A673 (cell line): ENCODE measurements at regions not wholly inside any gene's neighbourhood (a gene's known extent, or its start where the extent isn't known, plus 50 kb on each side); places are given as distances from the start of the nearest gene placed in this dataset.

Experiments
- BruUV-seq: library from RNA; stranded (reverse); fragments of 400-500 nt; replicated peaks from 2 replicates; lab custom pipeline; 2021; lab: Mats Ljungman, UMichigan
- CTCF ChIA-PET: fragments of 300-600 bp; sonication (Branson Sonifier 250); formaldehyde crosslinking; loops from one replicate; lab custom pipeline; 2022; ENCODE audit warnings: antibody characterized with exemption; lab: Charles Lee
- POLR2A ChIA-PET: fragments of 300-600 bp; sonication (Branson Sonifier 250); formaldehyde crosslinking; loops from one replicate; lab custom pipeline; 2022; ENCODE audit warnings: antibody characterized with exemption; ENCODE audit not compliant: low non-redundant PET; lab: Charles Lee
- DNase-seq: peaks from one replicate; pipeline ENCODE4 v3.0.0-alpha.2; 2015; ENCODE audit warnings: low spot score
- H3K27ac ChIP-seq: fragments of 200-600 bp; sonication (generic); 2 replicates; pipeline ENCODE4 v1.5.1; 2016; ENCODE audit warnings: mixed run types, low read depth, mild to moderate bottlenecking, mixed read lengths, antibody characterized with exemption, low read length; ENCODE audit not compliant: poor library complexity, severe bottlenecking
- H3K27me3 ChIP-seq: fragments of 200-600 bp; sonication (generic); replicated peaks from 2 replicates; pipeline ENCODE4 v1.6.1; 2017; ENCODE audit warnings: mixed run types, low read depth, mild to moderate bottlenecking, mixed read lengths, antibody characterized with exemption, low read length; ENCODE audit not compliant: insufficient read depth, poor library complexity
- H3K36me3 ChIP-seq: fragments of 200-600 bp; sonication (generic); 2 replicates; pipeline ENCODE4 v1.6.1; 2016; ENCODE audit warnings: mixed run types, mild to moderate bottlenecking, mixed read lengths, antibody characterized with exemption, low read length; ENCODE audit not compliant: insufficient read depth, poor library complexity, severe bottlenecking
- H3K4me1 ChIP-seq: fragments of 200-600 bp; sonication (generic); 2 replicates; pipeline ENCODE4 v1.6.1; 2017; ENCODE audit warnings: mixed run types, mild to moderate bottlenecking, mixed read lengths, antibody characterized with exemption, low read length; ENCODE audit not compliant: insufficient read depth, poor library complexity, severe bottlenecking
- H3K4me3 ChIP-seq: fragments of 200-600 bp; sonication (generic); 2 replicates; pipeline ENCODE4 v1.5.1; 2016; ENCODE audit warnings: low read depth, mixed run types, mild to moderate bottlenecking, mixed read lengths, low read length; ENCODE audit not compliant: poor library complexity, severe bottlenecking
- H3K9me3 ChIP-seq: fragments of 200-600 bp; sonication (generic); 2 replicates; pipeline ENCODE4 v1.6.1; 2016; ENCODE audit warnings: mixed run types, low read depth, mild to moderate bottlenecking, mixed read lengths, antibody characterized with exemption, low read length; ENCODE audit not compliant: poor library complexity, severe bottlenecking
- EZH2 ChIP-seq: fragments of 200-600 bp; sonication (generic); IDR thresholded peaks from 2 replicates; pipeline ENCODE4 v1.6.1; 2017; ENCODE audit warnings: borderline replicate concordance, low read depth, mild to moderate bottlenecking, mixed read lengths, antibody characterized with exemption, low read length; ENCODE audit not compliant: poor library complexity, severe bottlenecking
- intact Hi-C: fragments of 100-400 bp; cut with micrococcal nuclease; formaldehyde crosslinking; loops from one replicate; pipeline ENCODE4 v1.10.0; 2022; ENCODE audit not compliant: unreplicated experiment
- TF ChIP-seq, protein P1 (sequence below): fragments of 300-800, 200-600 bp; sonication (generic); conservative IDR thresholded peaks from 2 replicates; pipeline ENCODE4 v1.5.1; 2017; ENCODE audit warnings: low read depth, mild to moderate bottlenecking, antibody characterized with exemption, low read length, moderate library complexity, mixed read lengths

DNA sequence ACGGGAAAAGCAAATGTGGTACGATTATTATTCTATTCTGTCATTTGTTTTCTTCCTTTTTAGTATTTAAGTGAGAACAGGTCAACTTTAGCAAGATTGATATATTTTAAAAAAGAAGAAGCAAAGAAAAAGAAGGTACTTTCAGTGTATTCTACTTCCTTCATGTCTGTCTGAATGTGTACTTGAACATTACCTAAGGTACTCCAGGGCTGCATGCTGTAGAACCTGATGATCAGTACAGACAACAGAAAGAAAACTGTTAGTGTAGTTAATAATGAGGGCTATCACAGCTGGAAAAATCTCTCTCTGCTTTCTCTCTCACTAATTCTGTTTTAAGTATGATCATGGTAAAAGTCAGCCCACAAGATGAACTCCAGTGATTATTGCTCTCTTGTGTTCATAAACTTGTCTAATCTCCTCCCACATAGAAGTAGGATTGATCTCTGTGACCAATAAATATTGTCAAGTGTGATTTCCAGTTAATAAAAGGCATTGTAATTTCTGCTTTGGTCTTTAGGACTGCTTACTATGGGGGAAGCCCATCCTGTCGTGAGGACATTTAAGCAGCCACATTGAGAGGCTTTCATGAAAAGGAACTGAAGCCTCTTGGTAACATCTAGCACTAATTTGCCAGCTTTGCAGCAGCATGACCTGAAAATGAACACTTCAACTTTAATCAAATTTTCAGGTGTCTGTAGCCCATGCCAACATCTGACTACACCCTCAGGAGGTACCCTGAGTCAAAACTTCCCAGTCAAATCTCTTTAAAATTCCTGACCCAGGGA lies 864.0 kb upstream of the ACO1 start:
- no peak for TF ChIP-seq EZH2
- TF ChIP-seq, protein P1, sequence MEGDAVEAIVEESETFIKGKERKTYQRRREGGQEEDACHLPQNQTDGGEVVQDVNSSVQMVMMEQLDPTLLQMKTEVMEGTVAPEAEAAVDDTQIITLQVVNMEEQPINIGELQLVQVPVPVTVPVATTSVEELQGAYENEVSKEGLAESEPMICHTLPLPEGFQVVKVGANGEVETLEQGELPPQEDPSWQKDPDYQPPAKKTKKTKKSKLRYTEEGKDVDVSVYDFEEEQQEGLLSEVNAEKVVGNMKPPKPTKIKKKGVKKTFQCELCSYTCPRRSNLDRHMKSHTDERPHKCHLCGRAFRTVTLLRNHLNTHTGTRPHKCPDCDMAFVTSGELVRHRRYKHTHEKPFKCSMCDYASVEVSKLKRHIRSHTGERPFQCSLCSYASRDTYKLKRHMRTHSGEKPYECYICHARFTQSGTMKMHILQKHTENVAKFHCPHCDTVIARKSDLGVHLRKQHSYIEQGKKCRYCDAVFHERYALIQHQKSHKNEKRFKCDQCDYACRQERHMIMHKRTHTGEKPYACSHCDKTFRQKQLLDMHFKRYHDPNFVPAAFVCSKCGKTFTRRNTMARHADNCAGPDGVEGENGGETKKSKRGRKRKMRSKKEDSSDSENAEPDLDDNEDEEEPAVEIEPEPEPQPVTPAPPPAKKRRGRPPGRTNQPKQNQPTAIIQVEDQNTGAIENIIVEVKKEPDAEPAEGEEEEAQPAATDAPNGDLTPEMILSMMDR = no peak
- BruUV-seq = no TSS peak
- POLR2A ChIA-PET = no interaction called here
- Histone ChIP-seq H3K4me3 (no peak overlapping the region), H3K9me3 (no peaks in the 10 kb centered on the region), H3K27ac (no peak overlapping the region), H3K36me3 (no peaks in the 10 kb centered on the region), H3K4me1 (no peaks in the 10 kb centered on the region), H3K27me3 (no peaks in the 10 kb centered on the region)
- CTCF ChIA-PET = no interaction called here
- intact Hi-C loops = no loop called here
- no peak for DNase-seq

DNA sequence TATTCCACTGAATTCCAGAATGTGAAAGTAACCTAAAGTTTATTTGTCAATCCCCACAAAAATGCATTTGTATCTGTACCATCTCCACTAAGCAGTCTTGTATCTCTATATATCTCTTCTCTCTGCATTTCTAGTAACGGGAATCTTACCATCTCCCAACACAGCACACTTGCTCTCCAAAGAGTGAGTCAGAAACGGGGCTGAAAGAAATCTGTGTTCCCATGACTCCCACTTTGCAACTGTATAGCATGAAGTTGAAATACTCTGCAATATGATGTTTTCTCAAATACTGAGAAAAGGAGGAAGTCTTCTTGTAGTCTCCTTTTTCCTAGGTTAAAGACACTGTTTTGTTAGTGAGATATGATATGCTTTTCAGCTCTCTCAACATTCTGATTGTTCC lies 848.8 kb upstream of the ACO1 start:
- Histone ChIP-seq H3K27ac (no peak overlapping the region), H3K9me3 (no peaks in the 10 kb centered on the region), H3K27me3 (no peaks in the 10 kb centered on the region), H3K4me1 (no peaks in the 10 kb centered on the region), H3K4me3 (no peak overlapping the region), H3K36me3 (no peaks in the 10 kb centered on the region)
- BruUV-seq = no TSS peak
- DNase-seq = no peak
- intact Hi-C loops = no loop called here
- ChIA-PET POLR2A (no interaction called here), CTCF (no interaction called here)
- TF ChIP-seq, protein P1 = no peak
- TF ChIP-seq EZH2 = no peak

DNA sequence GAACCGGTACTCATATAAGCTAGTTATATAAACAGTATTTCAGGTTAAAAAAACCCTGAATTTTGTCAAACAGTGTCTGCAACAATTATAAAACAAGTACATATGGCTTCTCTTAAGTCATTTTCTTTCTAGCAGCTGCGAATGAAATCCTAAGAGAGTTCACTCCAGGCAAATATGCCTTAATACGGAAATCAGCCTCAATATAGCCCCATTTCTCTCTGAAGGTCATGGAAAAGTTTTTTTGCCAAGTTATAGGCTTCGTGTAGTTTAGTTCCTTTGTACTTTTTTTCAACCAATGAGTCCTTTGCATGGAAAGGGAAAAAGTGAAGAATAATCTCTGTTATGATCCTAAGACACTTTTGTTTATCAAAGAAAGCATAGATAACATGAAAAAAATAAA lies 848.0 kb upstream of the ACO1 start:
- TF ChIP-seq, protein P1 = no peak
- no peak for TF ChIP-seq EZH2
- Histone ChIP-seq H3K27me3 (no peaks in the 10 kb centered on the region), H3K4me3 (no peak overlapping the region), H3K4me1 (no peaks in the 10 kb centered on the region), H3K36me3 (no peaks in the 10 kb centered on the region), H3K9me3 (no peaks in the 10 kb centered on the region), H3K27ac (no peak overlapping the region)
- intact Hi-C loops = no loop called here
- BruUV-seq = no TSS peak
- CTCF ChIA-PET = no interaction called here
- no peak for DNase-seq
- POLR2A ChIA-PET = no interaction called here
